ENCODE measurements at regions not wholly inside any gene's neighbourhood (a gene's known extent, or its start where the extent isn't known, plus 50 kb on each side); places are given as distances from the start of the nearest gene placed in this dataset.
"Not testable (repeated sequence)": the region's sequence is repeated elsewhere in the genome, so short reads cannot be mapped to it uniquely, and the experiment has no call there.

DNA sequence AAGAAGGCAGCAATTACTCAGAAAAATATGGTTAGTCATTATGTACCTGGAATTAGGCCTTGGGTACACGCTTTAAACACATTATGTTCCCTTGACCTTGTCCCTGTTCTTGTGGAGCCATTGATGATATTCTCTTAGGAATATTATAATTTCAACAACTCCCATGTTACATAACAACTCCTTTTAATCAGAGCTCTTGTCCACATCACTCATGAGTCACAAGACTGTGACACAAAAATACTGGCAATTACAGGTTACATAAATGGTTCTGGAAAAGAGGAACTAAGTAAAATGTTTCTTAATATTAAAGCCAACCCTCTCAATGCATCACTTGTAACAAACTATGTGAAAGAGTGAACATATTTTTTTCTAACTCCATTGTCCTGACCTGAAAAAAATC lies 143.8 kb upstream of the PCLO start:
- no peak for DNase-seq

DNA sequence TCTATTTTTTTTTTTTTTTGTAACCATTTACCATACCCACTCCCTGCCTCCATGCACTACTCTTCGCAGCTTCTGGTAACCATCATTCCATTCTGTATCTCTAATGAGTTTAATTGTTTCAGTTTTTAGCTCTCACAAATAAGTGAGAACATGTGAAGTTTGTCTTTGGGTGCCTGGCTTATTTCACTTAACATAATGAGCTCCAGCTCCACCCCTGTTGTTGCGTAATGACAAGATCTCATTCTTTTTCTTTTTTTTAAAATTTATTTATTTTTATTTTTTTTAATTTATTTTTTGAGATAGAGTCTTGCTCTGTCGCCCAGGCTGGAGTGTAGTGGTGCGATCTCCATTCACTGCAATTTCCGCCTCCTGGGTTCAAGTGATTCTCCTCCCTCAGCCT lies 142.3 kb upstream of the PCLO start:
- DNase-seq: no peak

DNA sequence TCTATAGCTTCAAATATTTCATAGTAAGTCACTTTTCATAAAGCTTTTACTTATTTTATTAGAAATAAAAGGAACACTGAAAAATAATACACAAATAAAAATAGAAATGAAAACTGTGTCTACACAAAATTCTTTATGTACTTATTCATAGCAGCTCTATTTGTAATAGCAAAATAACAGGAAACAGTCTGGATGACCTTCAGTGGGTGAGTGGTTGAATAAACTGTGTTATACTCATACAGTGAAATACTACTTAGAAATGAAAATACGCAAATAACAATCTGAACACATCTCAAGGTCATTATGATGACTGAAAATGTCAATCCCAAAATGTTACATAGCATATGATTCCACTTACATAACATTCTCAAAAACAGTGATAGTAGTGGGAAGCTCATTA lies 138.7 kb upstream of the PCLO start:
- no peak for DNase-seq

DNA sequence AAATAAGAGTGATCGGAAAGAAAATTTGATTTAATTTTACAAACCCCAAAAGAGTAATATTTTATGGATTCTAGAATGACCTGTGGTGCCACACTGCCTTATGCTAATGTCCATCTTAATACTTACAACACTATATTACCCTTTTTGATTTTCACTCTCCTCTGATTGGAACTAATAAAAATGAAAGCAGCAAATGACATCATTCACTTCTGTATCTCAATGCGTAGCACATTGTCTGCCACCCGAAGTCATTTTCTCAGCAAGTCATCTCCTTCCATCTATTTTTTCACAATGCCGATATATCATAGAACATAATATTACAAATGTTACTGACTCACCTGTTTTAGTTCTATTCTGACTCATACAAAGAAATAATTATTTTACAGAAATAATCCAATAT lies 127.5 kb upstream of the PCLO start:
- DNase-seq: no peak

DNA sequence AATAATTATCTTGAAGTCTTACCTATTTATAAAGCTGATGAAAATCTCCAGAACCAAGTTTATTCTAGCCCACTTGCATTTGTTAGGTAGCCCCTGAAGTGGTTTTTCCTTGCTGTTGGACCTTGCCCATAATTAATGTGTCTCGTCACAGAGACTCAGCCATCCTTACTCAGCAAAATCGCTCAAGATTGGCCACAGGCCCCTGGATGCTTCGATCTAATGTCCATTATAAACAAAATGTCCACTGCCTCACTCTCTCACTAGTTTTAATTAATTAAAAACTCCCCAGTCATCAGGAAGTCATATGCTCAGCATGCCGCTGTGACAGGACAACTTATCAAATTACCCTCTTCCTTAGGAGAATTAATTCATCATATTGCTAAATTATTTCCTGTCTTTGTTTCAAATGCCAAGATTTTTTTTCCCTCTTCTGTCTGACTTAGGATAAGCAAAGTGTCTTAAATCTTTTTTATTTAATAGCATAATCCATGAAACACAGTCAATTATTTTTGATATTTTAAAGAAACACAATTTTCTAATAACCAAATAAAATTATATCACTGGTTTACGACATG lies 126.8 kb upstream of the PCLO start:
- DNase-seq: no peak

DNA sequence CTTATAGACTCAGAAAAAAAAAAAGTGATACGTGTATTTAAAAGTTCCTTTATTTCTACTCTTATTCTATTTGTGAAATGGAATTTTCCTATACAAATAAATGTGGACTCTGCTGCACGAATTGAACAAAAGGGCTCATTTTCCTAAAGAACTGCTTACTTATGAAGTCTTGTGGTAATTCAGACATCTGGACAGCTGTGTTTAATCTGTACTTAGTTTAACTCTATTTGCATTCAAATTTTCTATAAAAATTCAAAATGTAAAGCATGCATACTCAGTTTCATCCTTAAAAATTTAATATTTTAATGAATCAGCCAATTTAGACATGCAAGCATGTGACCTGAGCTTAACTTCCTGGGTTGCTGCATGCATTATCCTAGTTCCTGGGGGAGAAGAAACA lies 118.0 kb upstream of the PCLO start:
- no peak for DNase-seq

DNA sequence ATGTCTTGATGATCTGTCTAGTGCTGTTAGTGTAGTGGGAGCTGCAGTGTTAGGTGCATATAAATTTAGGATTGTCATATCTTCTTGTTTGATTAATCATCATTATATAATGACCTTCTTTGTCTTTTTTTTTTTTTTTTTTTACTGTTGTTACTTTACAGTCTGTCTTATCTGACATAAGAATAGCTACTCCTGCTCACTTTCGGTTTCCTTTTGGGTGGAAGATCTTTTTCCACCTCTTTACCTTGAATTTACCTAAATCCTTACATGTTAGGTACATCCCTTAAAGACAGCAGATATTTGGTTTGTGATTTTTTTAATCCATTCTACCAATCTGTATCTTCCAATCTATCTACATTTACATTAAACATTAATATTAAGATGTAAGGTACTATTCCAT lies 113.6 kb upstream of the PCLO start:
- DNase-seq: no peak

DNA sequence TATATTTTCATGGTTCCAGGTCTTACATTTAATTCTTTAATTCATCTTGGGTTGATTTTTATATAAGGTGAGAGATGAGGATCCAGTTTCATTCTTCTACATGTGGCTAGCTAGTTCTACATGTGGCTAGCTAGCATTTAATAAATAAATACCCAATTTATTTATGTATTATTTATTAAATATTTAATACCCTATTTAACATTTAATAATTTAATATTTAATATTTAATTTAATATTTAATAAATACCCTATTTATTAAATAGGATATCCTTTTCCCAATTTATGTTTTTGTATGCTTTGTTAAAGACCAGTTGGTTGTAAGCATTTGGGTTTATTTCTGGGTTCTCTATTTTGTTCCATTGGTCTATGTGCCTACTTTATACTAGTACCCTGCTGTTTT lies 111.0 kb upstream of the PCLO start:
- DNase-seq: no peak

DNA sequence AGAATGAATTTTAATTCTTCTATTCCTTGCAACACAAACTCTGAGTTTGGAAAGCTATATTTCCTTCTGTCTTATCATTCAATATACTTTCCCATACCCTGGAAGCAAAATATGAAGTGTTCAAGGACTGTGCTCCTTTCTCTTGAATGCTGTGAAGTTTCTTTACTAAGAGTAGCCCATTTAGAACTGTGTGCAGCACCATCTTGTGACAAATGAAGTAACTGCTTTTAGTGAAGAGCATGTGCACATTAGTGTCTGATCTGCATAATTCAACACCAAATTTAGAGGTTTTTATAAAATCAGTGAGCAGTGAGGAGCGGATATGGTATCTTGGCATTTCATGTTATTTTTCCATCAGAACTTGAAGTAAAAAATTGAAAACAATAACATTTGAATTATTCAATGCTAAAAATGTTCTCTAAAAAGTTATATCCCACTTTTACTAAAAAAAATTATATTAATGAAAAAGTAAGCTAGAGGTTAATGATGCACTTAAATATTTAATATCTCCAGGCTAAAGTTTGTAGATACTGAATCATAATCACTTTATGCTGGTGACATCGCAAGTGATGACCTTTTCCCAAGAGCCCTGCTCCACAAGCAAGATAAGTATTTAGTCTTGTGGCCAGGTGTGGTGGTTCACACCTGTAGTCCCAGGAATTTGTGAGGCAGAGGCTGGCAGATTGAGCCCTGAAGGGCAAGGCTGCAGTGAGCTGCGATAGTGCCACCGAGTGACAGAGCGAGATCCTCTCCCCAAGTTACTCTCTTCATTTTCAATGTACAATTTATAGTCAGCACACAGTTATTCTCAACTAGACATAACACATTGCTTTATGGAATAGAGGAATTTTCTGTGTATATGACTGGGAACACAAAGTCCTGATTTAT lies 108.8 kb upstream of the PCLO start:
- no peak for DNase-seq

DNA sequence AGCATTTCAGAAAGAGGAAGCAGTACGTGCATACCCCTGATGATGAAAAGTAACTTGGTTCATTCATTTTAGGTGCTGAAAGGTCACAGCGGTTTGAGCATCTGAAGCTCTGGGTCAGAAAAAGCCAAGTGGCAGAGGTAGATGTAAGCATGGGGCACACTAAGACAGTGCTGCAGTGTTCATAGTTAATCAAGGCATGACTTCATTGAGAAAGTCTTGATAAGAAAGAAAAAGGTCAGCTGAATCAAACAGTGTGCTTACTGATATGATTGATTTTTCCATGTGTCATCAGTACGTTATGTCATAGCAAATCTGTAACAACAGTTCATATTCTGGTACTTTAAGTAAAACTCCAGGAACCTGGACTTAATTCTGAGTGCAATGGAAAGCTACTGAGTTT lies 107.7 kb upstream of the PCLO start:
- DNase-seq: no peak

DNA sequence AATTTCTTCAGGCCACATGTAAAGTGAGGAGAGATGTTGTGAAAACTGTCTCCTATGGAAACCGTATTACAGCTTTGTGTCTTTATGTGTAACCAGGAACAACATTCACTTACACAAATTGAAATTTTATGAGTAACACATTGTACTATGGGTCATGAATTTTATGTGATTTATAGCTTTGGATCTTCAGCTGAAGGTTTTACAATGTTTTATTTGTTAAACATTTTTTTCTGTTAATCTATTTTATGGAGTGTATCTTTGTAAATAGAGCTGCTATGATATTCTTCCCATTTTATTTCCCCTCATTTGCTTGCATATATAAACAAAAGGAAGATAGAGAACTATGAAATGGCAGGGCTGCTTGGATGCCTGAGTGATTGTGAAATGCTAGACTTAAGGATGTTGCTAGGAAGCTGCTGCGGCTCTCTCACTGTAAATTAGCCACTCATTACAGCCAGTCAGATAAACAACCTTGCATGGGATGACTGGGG lies 104.5 kb upstream of the PCLO start:
- DNase-seq: no peak

DNA sequence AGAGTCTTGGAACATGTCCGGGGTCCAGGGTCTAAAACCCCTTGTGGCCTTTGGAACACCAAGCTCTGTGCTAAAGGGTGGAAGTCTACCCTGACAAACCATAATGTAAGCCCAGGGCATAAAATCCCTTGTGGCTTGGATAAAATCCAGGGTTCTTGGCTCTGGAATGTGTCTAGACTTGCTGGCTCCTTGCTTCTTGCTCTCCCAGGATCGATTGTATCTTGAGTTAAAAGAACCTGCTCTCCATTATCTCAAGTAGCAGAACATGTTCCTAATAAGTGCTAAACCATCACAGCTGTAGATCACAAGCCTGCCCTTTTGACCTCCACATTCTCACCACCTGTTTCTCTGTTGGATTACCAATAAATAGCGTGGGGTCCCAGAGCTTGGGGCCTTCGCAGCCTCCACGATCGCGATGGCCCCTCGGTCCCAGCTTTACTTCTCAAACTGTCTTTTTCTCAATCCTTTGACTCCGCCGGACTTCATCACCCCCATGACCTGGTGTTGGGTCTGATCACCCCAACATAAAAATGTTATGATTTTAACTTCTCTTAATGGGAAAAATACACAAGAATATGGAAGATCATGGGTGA lies 100.9 kb upstream of the PCLO start:
- DNase-seq: peak; percentile 74

DNA sequence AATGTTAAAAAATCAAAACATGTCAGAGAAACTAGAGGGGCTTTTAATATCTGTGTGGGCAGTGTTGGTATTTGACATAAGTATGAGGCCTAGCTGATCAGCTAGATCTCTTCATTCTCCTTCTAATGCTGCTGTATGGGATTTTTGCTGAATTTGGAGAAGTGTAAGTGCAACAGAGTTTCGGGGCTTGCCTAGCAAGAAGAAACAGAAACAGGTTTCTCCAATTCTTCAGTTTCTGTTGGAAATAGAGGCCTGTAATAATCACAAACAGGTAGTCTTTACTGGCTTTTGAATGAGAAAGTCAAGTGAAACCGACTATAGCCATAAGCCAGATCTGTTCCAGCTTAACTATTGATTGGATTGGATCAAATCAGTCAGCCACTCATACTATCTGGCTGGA lies 96.4 kb upstream of the PCLO start:
- no peak for DNase-seq

DNA sequence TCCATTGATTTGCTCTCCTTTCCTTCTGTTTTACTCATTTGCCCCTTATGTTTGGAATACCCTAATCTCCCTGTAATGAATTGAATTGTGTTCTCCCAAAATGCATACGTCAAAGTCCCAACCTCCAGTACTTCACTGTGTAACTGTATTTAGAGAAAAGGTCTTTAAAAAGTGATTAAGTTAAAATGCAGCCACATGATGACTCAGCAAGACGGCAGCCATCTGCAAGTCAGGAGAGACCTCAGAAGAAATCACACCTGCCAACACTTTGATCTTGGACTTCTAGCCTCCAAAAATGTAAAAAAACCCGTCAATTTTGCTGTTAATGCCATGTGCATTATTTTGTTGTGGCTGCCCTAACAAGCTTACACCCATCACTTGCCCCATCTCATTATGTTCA lies 85.3 kb upstream of the PCLO start:
- DNase-seq: no peak

DNA sequence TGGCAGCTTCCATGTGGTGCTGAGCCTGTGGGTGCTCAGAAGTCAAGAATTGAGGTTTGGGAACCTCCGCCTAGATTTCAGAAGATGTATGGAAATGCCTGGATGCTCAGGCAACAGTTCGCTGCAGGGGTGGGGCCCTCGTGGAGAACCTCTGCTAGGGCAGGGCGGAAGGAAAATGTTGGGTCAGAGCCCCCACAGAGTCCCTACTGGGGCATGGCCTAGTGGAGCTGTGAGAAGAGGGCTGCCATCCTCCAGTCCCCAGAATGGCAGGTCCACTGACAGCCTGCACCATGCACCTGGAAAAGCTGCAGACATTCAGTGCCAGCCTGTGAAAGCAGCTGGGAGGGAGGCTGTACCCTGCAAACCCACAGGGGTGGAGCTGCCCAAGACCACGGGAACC lies 56.5 kb upstream of the PCLO start:
- not testable (repeated sequence) for DNase-seq

DNA sequence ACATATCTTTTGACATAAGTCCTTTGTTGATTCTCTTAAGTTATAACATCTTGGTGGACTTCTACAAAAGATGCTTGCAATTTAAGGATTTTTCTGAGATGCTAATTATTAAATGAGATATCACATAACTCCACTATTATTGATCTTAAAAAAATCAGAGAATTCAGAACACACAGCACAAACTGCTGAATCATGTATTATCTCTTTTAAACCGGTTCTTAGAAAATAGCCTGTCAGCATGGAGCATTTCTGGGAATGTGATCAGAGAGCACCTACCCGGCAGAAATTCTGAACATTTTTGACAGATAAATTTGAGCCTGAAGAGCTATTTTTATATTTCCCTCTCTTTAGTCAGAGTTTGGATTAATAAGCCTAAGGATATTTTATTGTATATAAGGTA lies 50.2 kb upstream of the PCLO start:
- no peak for DNase-seq
